Coronary artery (tissue), 2 donors: ENCODE measurements at regions not wholly inside any gene's neighbourhood (a gene's known extent, or its start where the extent isn't known, plus 50 kb on each side); places are given as distances from the start of the nearest gene placed in this dataset.

Source experiments
- DNase-seq: peaks from one replicate; pipeline ENCODE4 v3.0.0-alpha.2; 2017; ENCODE audit warnings: low spot score
- H3K27ac ChIP-seq, 2 donors: fragments of 200-600 bp; sonication (generic); one replicate each; pipeline ENCODE4 v1.5.1; 2016 to 2019
- H3K4me3 ChIP-seq: fragments of 200-600 bp; sonication (generic); 2 replicates; pipeline ENCODE4 v1.5.1; 2016; ENCODE audit warnings: mild to moderate bottlenecking, moderate library complexity
- CTCF ChIP-seq: fragments of 200-600 bp; sonication (generic); IDR thresholded peaks from one replicate; pipeline ENCODE4 v1.5.1; 2019; ENCODE audit warnings: antibody characterized with exemption

GRCh38 chr16:52956044-52956443 is 96.7 kb downstream of the CHD9NB start:
- Histone ChIP-seq H3K27ac (no peak overlapping the region), H3K4me3 (no peak overlapping the region)
- no peak for DNase-seq
- no peak for TF ChIP-seq CTCF

- no peak overlapping the region for H3K27ac ChIP-seq
- H3K4me3 ChIP-seq = no peak overlapping the region
- no peak for TF ChIP-seq CTCF
- DNase-seq = no peak
These were observed 99.5 kb downstream of the CHD9NB start for GRCh38 chr16:52953215-52953614.

- H3K4me3 ChIP-seq = no peak overlapping the region
- TF ChIP-seq CTCF = no peak
- no peak overlapping the region for H3K27ac ChIP-seq
- no peak for DNase-seq
These were observed 103.8 kb downstream of the CHD9NB start for GRCh38 chr16:52948946-52949345.

- no peak overlapping the region for H3K27ac ChIP-seq
- H3K4me3 ChIP-seq = no peak overlapping the region
- no peak for TF ChIP-seq CTCF
- no peak for DNase-seq
These were observed 120.4 kb downstream of the CHD9NB start for GRCh38 chr16:52932321-52932720.

GRCh38 chr16:52929478-52930400 is 123.0 kb downstream of the CHD9NB start:
- TF ChIP-seq CTCF = no peak
- DNase-seq = no peak
- Histone ChIP-seq H3K27ac (no peak overlapping the region), H3K4me3 (no peak overlapping the region)

- no peak for DNase-seq
- TF ChIP-seq CTCF = no peak
- H3K27ac ChIP-seq = no peak overlapping the region
- no peak overlapping the region for H3K4me3 ChIP-seq
These were observed 123.7 kb downstream of the CHD9NB start for GRCh38 chr16:52928955-52929354.

- TF ChIP-seq CTCF = no peak
- H3K4me3 ChIP-seq = no peak overlapping the region
- no peak for DNase-seq
These were observed 127.6 kb downstream of the CHD9NB start for GRCh38 chr16:52925143-52925542.

More at GRCh38 chr16:52925143-52925542, 127.6 kb downstream of the CHD9NB start:
- H3K27ac ChIP-seq = no peak overlapping the region
